ENCODE measurements at regions not wholly inside any gene's neighbourhood (a gene's known extent, or its start where the extent isn't known, plus 50 kb on each side); places are given as distances from the start of the nearest gene placed in this dataset.

- TF ChIP-seq CTCF (IDR thresholded peaks at IDR 0.05) (no peak), POLR2AphosphoS5 (IDR thresholded peaks at IDR 0.05) (no peak), POLR2A (IDR thresholded peaks at IDR 0.05) (no peak)
- H3K27me3 ChIP-seq, result no peaks in the 10 kb centered on the region
- no peak for DNase-seq (ENCODE audit: low spot score in 2 of 2)
- H3K36me3 ChIP-seq, result no peaks in the 10 kb centered on the region
- no peaks in the 10 kb centered on the region for H3K9me3 ChIP-seq
- H3K4me3 ChIP-seq, result no peak overlapping the region
- intact Hi-C loops (cut with DNase I; ENCODE audit: low total_unique reads), result no loop called here
- peaks cover 0 to 6% of the 10 kb centered on the region in 2 donors for H3K4me1 ChIP-seq
- H3K27ac ChIP-seq, result peak overlapping the region; percentile 15 to 79
These were observed 296.0 kb downstream of the RMST start for GRCh38 chr12:97758586-97758985.

DNA sequence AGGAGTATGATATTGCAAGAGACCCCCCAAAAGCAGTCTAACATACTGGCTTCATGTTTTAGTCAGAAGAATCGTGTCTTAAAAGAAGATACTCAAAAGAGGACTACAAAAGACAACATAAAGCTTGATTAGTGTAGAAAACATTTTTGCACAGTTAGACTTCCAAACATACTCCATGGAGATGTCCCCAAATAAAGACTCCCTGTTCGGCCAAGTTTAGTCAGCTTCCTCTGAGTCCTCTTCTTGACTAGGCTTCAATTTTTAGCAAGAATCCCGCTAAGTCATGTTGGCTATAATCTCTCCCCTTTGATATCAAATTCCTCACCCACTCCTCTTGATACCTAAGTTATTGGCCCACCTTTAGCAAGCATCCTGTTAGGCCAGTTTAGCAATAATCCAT lies 298.0 kb downstream of the RMST start:
- TF ChIP-seq CTCF (IDR thresholded peaks at IDR 0.05) (no peak), POLR2A (IDR thresholded peaks at IDR 0.05) (no peak), POLR2AphosphoS5 (IDR thresholded peaks at IDR 0.05) (no peak)
- intact Hi-C loops (cut with DNase I; ENCODE audit: low total_unique reads), result no loop called here
- Histone ChIP-seq H3K9me3 (no peaks in the 10 kb centered on the region), H3K4me1 (peaks cover 0 to 6% of the 10 kb centered on the region in 2 donors), H3K4me3 (no peak overlapping the region), H3K27me3 (no peaks in the 10 kb centered on the region), H3K36me3 (no peaks in the 10 kb centered on the region), H3K27ac (no peak overlapping the region)
- DNase-seq (ENCODE audit: low spot score in 2 of 2), result no peak

- no peak overlapping the region for H3K27ac ChIP-seq
- no peaks in the 10 kb centered on the region for H3K27me3 ChIP-seq
- H3K4me3 ChIP-seq, result no peak overlapping the region
- intact Hi-C loops (cut with DNase I; ENCODE audit: low total_unique reads), result no loop called here
- H3K4me1 ChIP-seq, result peaks cover 0 to 4% of the 10 kb centered on the region in 2 donors
- no peaks in the 10 kb centered on the region for H3K36me3 ChIP-seq
- no peaks in the 10 kb centered on the region for H3K9me3 ChIP-seq
- DNase-seq (ENCODE audit: low spot score in 2 of 2), result no peak
- TF ChIP-seq POLR2AphosphoS5 (IDR thresholded peaks at IDR 0.05), result no peak
- no peak for TF ChIP-seq POLR2A (IDR thresholded peaks at IDR 0.05)
- no peak for TF ChIP-seq CTCF (IDR thresholded peaks at IDR 0.05)
These were observed 300.5 kb downstream of the RMST start for GRCh38 chr12:97763113-97763512.

- Histone ChIP-seq H3K27ac (no peak overlapping the region), H3K4me3 (no peak overlapping the region), H3K36me3 (no peaks in the 10 kb centered on the region), H3K9me3 (no peaks in the 10 kb centered on the region), H3K4me1 (no peaks in the 10 kb centered on the region), H3K27me3 (no peaks in the 10 kb centered on the region)
- DNase-seq (ENCODE audit: low spot score in 2 of 2), result no peak
- TF ChIP-seq POLR2A (IDR thresholded peaks at IDR 0.05) (no peak), CTCF (IDR thresholded peaks at IDR 0.05) (no peak), POLR2AphosphoS5 (IDR thresholded peaks at IDR 0.05) (no peak)
- intact Hi-C loops (cut with DNase I; ENCODE audit: low total_unique reads), result no loop called here
These were observed 302.1 kb downstream of the RMST start for GRCh38 chr12:97764700-97765099.

GRCh38 chr12:97767347-97767746 lies 304.7 kb downstream of the RMST start:
- Histone ChIP-seq H3K4me1 (no peaks in the 10 kb centered on the region), H3K27me3 (no peaks in the 10 kb centered on the region), H3K36me3 (no peaks in the 10 kb centered on the region), H3K27ac (no peak overlapping the region), H3K4me3 (no peak overlapping the region), H3K9me3 (peaks cover 0 to 2% of the 10 kb centered on the region in 2 donors)
- intact Hi-C loops (cut with DNase I; ENCODE audit: low total_unique reads), result no loop called here
- TF ChIP-seq CTCF (IDR thresholded peaks at IDR 0.05), result no peak
- TF ChIP-seq POLR2A (IDR thresholded peaks at IDR 0.05), result no peak
- no peak for TF ChIP-seq POLR2AphosphoS5 (IDR thresholded peaks at IDR 0.05)
- no peak for DNase-seq (ENCODE audit: low spot score in 2 of 2)

Measured in breast epithelium (tissue), 4 donors.